ENCODE measurements at regions not wholly inside any gene's neighbourhood (a gene's known extent, or its start where the extent isn't known, plus 50 kb on each side); places are given as distances from the start of the nearest gene placed in this dataset.

DNA sequence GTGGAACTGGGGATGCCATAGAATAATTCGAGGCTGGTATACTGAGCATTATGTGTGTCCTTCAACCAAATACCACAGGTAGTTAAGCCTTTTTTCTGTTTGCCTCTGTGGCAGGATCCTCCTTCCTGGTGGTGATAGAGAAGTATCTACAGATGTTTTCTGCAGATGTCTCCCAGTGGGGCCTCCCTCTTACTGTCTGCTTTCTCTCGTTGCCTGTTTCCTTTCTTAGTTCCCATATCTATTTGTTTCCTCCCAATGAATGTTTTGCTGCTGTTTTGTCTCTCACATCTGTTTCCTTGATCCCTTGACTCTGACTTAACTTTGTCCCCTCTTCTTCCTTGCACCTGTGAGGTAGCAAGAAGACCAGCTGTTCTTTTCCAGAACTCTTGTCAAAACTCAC, 130.9 kb upstream of the NUDT12 start:
- H3K27me3 ChIP-seq (ENCODE audit: insufficient read depth, low read length), result no peaks in the 10 kb centered on the region
- no TSS peak for BruUV-seq (replicated peaks)
- H3K9me3 ChIP-seq (ENCODE audit: control insufficient read depth in 1 of 2, insufficient read depth in 1 of 2, low read depth in 1 of 2, low read length in 2 of 2), result no peaks in the 10 kb centered on the region
- H3K9me2 ChIP-seq (ENCODE audit: insufficient read depth), result no peaks in the 10 kb centered on the region
- RAD21 ChIA-PET (ENCODE audit: low non-redundant PET in 1 of 2, low total read pairs in 2 of 2, uncharacterized antibody in 2 of 2, unreplicated experiment in 2 of 2), result interaction anchor here in 1 of 2 experiments (0.6 kb wide), 1 partner anchor 72 kb away, joined by 3 read pairs; no protein-coding TSS in a partner anchor
- POLR2A ChIA-PET, result no interaction called here
- ATAC-seq (no peak), DNase-seq (ENCODE audit: low read depth, low spot score) (no peak)
- no peak overlapping the region for H3K4me2 ChIP-seq (ENCODE audit: low read length)
- no peak overlapping the region for H3K4me3 ChIP-seq (replicated peaks in 1 of 2; ENCODE audit: low read depth in 1 of 2, low read length in 2 of 2)
- no peak overlapping the region for H2AFZ ChIP-seq (ENCODE audit: low read depth, low read length, poor library complexity, severe bottlenecking)
- no peaks in the 10 kb centered on the region for H3K79me2 ChIP-seq (ENCODE audit: insufficient read depth, low read length)
- H3K36me3 ChIP-seq (ENCODE audit: control insufficient read depth in 1 of 2, insufficient read depth in 2 of 2, low read length in 2 of 2), result no peaks in the 10 kb centered on the region
- H4K20me1 ChIP-seq (ENCODE audit: insufficient read depth), result no peaks in the 10 kb centered on the region
- no peaks in the 10 kb centered on the region for H3K4me1 ChIP-seq (ENCODE audit: control insufficient read depth in 1 of 2, insufficient read depth in 2 of 2, low read length in 2 of 2)
- intact Hi-C loops (cut with micrococcal nuclease), result no loop called here
- no peak overlapping the region for H3K27ac ChIP-seq (ENCODE audit: low read depth, low read length)
- H3K9ac ChIP-seq (ENCODE audit: low read length), result no peak overlapping the region
- CTCF ChIA-PET, result no interaction called here
- TF ChIP-seq TCF7L2 (IDR thresholded peaks at IDR 0.05; ENCODE audit: borderline replicate concordance, extremely low read depth, insufficient read depth, insufficient read length), result no peak

DNA sequence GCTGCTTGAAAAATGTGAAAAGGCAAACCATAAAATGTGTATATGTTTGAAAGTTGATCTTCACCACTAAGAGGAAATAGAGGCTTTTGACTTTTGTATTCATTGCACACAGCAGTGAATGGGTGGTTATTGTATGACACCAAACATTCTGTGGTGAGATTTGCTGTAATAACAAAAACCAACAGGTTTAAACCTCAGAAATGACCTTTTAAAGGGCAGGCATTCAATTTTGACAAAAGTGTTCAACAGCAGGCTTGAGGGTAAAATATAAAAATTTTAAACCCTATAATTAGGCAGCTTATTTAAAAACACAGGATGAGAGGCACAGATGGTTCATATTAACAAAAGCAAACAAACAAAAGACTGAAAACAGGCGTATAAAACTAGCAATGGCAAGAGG, 128.1 kb upstream of the NUDT12 start:
- ATAC-seq (no peak), DNase-seq (ENCODE audit: low read depth, low spot score) (no peak)
- H3K36me3 ChIP-seq (ENCODE audit: control insufficient read depth in 1 of 2, insufficient read depth in 2 of 2, low read length in 2 of 2), result no peaks in the 10 kb centered on the region
- no peaks in the 10 kb centered on the region for H3K79me2 ChIP-seq (ENCODE audit: insufficient read depth, low read length)
- no peaks in the 10 kb centered on the region for H3K9me3 ChIP-seq (ENCODE audit: control insufficient read depth in 1 of 2, insufficient read depth in 1 of 2, low read depth in 1 of 2, low read length in 2 of 2)
- no peak overlapping the region for H2AFZ ChIP-seq (ENCODE audit: low read depth, low read length, poor library complexity, severe bottlenecking)
- no TSS peak for BruUV-seq (replicated peaks)
- no peak overlapping the region for H3K4me3 ChIP-seq (replicated peaks in 1 of 2; ENCODE audit: low read depth in 1 of 2, low read length in 2 of 2)
- H3K27ac ChIP-seq (ENCODE audit: low read depth, low read length), result no peak overlapping the region
- no peaks in the 10 kb centered on the region for H3K27me3 ChIP-seq (ENCODE audit: insufficient read depth, low read length)
- ChIA-PET CTCF (no interaction called here), POLR2A (no interaction called here), RAD21 (ENCODE audit: low non-redundant PET in 1 of 2, low total read pairs in 2 of 2, uncharacterized antibody in 2 of 2, unreplicated experiment in 2 of 2) (no interaction called here)
- no peak overlapping the region for H3K9ac ChIP-seq (ENCODE audit: low read length)
- no peaks in the 10 kb centered on the region for H3K9me2 ChIP-seq (ENCODE audit: insufficient read depth)
- H3K4me2 ChIP-seq (ENCODE audit: low read length), result no peak overlapping the region
- H3K4me1 ChIP-seq (ENCODE audit: control insufficient read depth in 1 of 2, insufficient read depth in 2 of 2, low read length in 2 of 2), result no peaks in the 10 kb centered on the region
- TF ChIP-seq FOSL1 (IDR thresholded peaks at IDR 0.05; ENCODE audit: low read depth) (no peak), ZNF274 (IDR thresholded peaks at IDR 0.05; ENCODE audit: low read depth, low read length) (no peak), POLR2AphosphoS5 (IDR thresholded peaks at IDR 0.05; ENCODE audit: low read depth, low read length) (no peak)
- intact Hi-C loops (cut with micrococcal nuclease), result no loop called here
- H4K20me1 ChIP-seq (ENCODE audit: insufficient read depth), result no peaks in the 10 kb centered on the region

All from HCT116 (cell line).